Spleen (tissue), 7 donors: ENCODE measurements at regions not wholly inside any gene's neighbourhood (a gene's known extent, or its start where the extent isn't known, plus 50 kb on each side); places are given as distances from the start of the nearest gene placed in this dataset.

Experiments used
- CTCF ChIP-seq, 11 experiments: fragments of 200-600 bp in 7 of 11; fragments of 450-650 bp in 4 of 11; sonication (generic) in 4 of 11; IDR thresholded peaks in 8 of 11; conservative IDR thresholded peaks in 3 of 11; 1 replicate in 7 of 11; 2 replicates in 4 of 11; pipeline versions ENCODE4 v1.4.0 to v1.8.0; 2016 to 2021; ENCODE audit warnings: antibody characterized with exemption in 11 of 11, inconsistent platforms in 4 of 11, mild to moderate bottlenecking in 1 of 11
- POLR2A ChIP-seq, 3 donors: fragments of 450-650 bp; IDR thresholded peaks; one replicate each; pipeline ENCODE4 v1.5.1; 2017; ENCODE audit warnings: antibody characterized with exemption in 3 of 3, mild to moderate bottlenecking in 1 of 3
- POLR2AphosphoS5 ChIP-seq, 3 donors: sonication (generic); formaldehyde crosslinking; IDR thresholded peaks; one replicate each; pipeline ENCODE4 v1.5.1; 2017; ENCODE audit warnings: antibody characterized with exemption in 3 of 3
- donor health status: DM: no; HTN: no; CAD: no; lungs with moderate emphysema.
- donor health status: DM: no; HTN: no; CAD: no.
- donor health status: DM: no; HTN: no; CAD: no.

GRCh38 chr6:164163239-164163638, 748.7 kb downstream of the QKI start:
- TF ChIP-seq POLR2A (IDR thresholded peaks at IDR 0.05) (no peak), CTCF (IDR thresholded peaks at IDR 0.05 in 8 of 11, conservative IDR thresholded peaks at IDR 0.05 in 3 of 11) (no peak), POLR2AphosphoS5 (IDR thresholded peaks at IDR 0.05) (no peak)
